CD4-positive, alpha-beta T cell treated with Interferon gamma for 1 hour (primary cell): ENCODE measurements at regions not wholly inside any gene's neighbourhood (a gene's known extent, or its start where the extent isn't known, plus 50 kb on each side); places are given as distances from the start of the nearest gene placed in this dataset.

Source experiments
- DNase-seq: peaks from one replicate; pipeline ENCODE4 v3.0.0-alpha.2; 2020

- no peak for DNase-seq
These were observed 133.9 kb downstream of the C9orf50 start for GRCh38 chr9:129486756-129487657.

- no peak for DNase-seq
These were observed 135.6 kb downstream of the C9orf50 start for GRCh38 chr9:129485145-129485774.

GRCh38 chr9:129484352-129485000, 136.4 kb downstream of the C9orf50 start:
- no peak for DNase-seq

- DNase-seq: no peak
These were observed 137.2 kb downstream of the C9orf50 start for GRCh38 chr9:129483415-129484351.

GRCh38 chr9:129482521-129483414, 138.1 kb downstream of the C9orf50 start:
- no peak for DNase-seq

- no peak for DNase-seq
These were observed 138.9 kb downstream of the C9orf50 start for GRCh38 chr9:129481810-129482511.

GRCh38 chr9:129481424-129481809, 139.5 kb downstream of the C9orf50 start:
- DNase-seq: no peak

GRCh38 chr9:129480745-129481144, 140.2 kb downstream of the C9orf50 start:
- no peak for DNase-seq

- no peak for DNase-seq
These were observed 140.7 kb downstream of the C9orf50 start for GRCh38 chr9:129480227-129480626.

- no peak for DNase-seq
These were observed 141.3 kb downstream of the C9orf50 start for GRCh38 chr9:129479631-129480011.

GRCh38 chr9:129478961-129479630, 141.8 kb downstream of the C9orf50 start:
- no peak for DNase-seq

GRCh38 chr9:129478461-129478860, 142.4 kb downstream of the C9orf50 start:
- no peak for DNase-seq

- no peak for DNase-seq
These were observed 143.9 kb downstream of the C9orf50 start for GRCh38 chr9:129476821-129477611.

- DNase-seq: no peak
These were observed 146.0 kb downstream of the C9orf50 start for GRCh38 chr9:129474740-129475404.

- DNase-seq: no peak
These were observed 147.2 kb downstream of the C9orf50 start for GRCh38 chr9:129473523-129474244.

- DNase-seq: no peak
These were observed 148.2 kb downstream of the C9orf50 start for GRCh38 chr9:129472651-129473102.

- DNase-seq: no peak
These were observed 149.5 kb downstream of the C9orf50 start for GRCh38 chr9:129471201-129472019.
